ENCODE measurements at regions not wholly inside any gene's neighbourhood (a gene's known extent, or its start where the extent isn't known, plus 50 kb on each side); places are given as distances from the start of the nearest gene placed in this dataset.

GRCh38 chr7:36048902-36049240 is 104.2 kb upstream of the EEPD1 start:
- intact Hi-C loops (cut with micrococcal nuclease) (loop anchor here (1.0 kb wide), 1 partner anchor 12 kb away; no protein-coding TSS in a partner anchor), dilution Hi-C loops (cut with MboI; ENCODE audit: extremely low pct_ligation_motif_present, low sequenced_read_pairs) (no loop called here)
- Histone ChIP-seq H3K27me3 (ENCODE audit: control insufficient read depth in 2 of 2, insufficient read depth in 2 of 2, low read length in 2 of 2) (peaks cover 2 to 8% of the 10 kb centered on the region in 2 experiments), H3K79me2 (ENCODE audit: control insufficient read depth, insufficient read depth, low read length) (no peaks in the 10 kb centered on the region), H3K4me2 (ENCODE audit: insufficient read depth, low read length) (peak overlapping the region; percentile 57), H3K36me3 (ENCODE audit: control insufficient read depth in 2 of 2, extremely low read depth in 1 of 2, insufficient read depth in 2 of 2, low read length in 2 of 2) (no peaks in the 10 kb centered on the region), H3K9me1 (replicated peaks; ENCODE audit: control insufficient read depth, extremely low read depth, insufficient read depth, low read length) (no peaks in the 10 kb centered on the region), H4K20me1 (replicated peaks; ENCODE audit: control insufficient read depth, extremely low read depth, insufficient read depth, low read length) (no peaks in the 10 kb centered on the region), H3K9me3 (replicated peaks; ENCODE audit: control insufficient read depth, insufficient read depth, low read length) (no peaks in the 10 kb centered on the region), H3K9ac (replicated peaks; ENCODE audit: extremely low read depth, insufficient read depth, low read length) (no peak overlapping the region), H3K4me3 (replicated peaks in 1 of 3; ENCODE audit: insufficient read depth in 1 of 3, low read depth in 1 of 3, low read length in 3 of 3) (no peak overlapping the region), H2AFZ (ENCODE audit: low read depth, low read length) (no peak overlapping the region), H3K27ac (ENCODE audit: insufficient read depth, low read depth, low read length) (no peak overlapping the region), H3K4me1 (ENCODE audit: control insufficient read depth, extremely low read depth, insufficient read depth, low read length) (peaks cover 30% of the 10 kb centered on the region)
- FAIRE-seq: peak; percentile 86
- TF ChIP-seq POLR2AphosphoS5 (IDR thresholded peaks at IDR 0.05; ENCODE audit: insufficient read depth, low read depth, low read length): peak; percentile 36
- no peak for TF ChIP-seq MAX (IDR thresholded peaks at IDR 0.05; ENCODE audit: insufficient read depth, insufficient read length)
- no peak for TF ChIP-seq EZH2 (IDR thresholded peaks at IDR 0.05; ENCODE audit: borderline replicate concordance, low read depth, low read length, severe bottlenecking)
- no peak for TF ChIP-seq MYC (IDR thresholded peaks at IDR 0.05; ENCODE audit: low read depth, low read length)
- ChIA-PET POLR2A (no interaction called here), CTCF (interaction anchor here (2.2 kb wide), 1 partner anchor 12 kb away, joined by 7 read pairs; no protein-coding TSS in a partner anchor)
- DNase-seq (ENCODE audit: low read depth, low spot score): peak; percentile 35
- BruUV-seq (replicated peaks): no TSS peak

DNA sequence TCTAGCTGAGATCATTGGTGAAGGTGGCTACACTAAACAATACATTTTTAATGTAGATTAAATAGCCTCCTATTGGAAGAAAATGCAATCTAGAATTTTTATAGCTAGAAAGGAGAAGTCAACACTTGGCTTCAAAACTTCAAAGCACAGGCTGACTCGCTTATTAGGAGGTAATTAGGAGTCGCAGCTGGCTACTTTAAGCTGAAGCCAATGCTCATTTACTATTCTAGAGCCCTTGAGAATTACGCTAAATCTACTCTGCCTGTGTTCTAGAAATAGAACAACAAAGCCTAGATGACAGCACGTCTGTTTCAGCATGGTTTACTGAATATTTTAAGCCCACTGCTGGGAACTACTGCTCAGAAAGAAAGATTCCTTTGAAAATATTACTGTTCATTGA is 101.6 kb upstream of the EEPD1 start:
- H3K27me3 ChIP-seq (ENCODE audit: control insufficient read depth in 2 of 2, insufficient read depth in 2 of 2, low read length in 2 of 2): peaks cover 2 to 8% of the 10 kb centered on the region in 2 experiments
- no peaks in the 10 kb centered on the region for H3K36me3 ChIP-seq (ENCODE audit: control insufficient read depth in 2 of 2, extremely low read depth in 1 of 2, insufficient read depth in 2 of 2, low read length in 2 of 2)
- FAIRE-seq (no peak), DNase-seq (ENCODE audit: low read depth, low spot score) (no peak)
- no peaks in the 10 kb centered on the region for H3K79me2 ChIP-seq (ENCODE audit: control insufficient read depth, insufficient read depth, low read length)
- H3K9me1 ChIP-seq (replicated peaks; ENCODE audit: control insufficient read depth, extremely low read depth, insufficient read depth, low read length): no peaks in the 10 kb centered on the region
- dilution Hi-C loops (cut with MboI; ENCODE audit: extremely low pct_ligation_motif_present, low sequenced_read_pairs): no loop called here
- TF ChIP-seq JUN (IDR thresholded peaks at IDR 0.05; ENCODE audit: borderline replicate concordance, insufficient read depth, insufficient read length, low read depth) (no peak), POLR2A (IDR thresholded peaks at IDR 0.05; ENCODE audit: low read depth, low read length) (no peak), MAX (IDR thresholded peaks at IDR 0.05; ENCODE audit: insufficient read depth, insufficient read length) (no peak), CTCF (IDR thresholded peaks at IDR 0.05; ENCODE audit: extremely low read depth in 1 of 2, insufficient read depth in 1 of 2, low read depth in 1 of 2, low read length in 2 of 2) (no peak), GATA2 (IDR thresholded peaks at IDR 0.05; ENCODE audit: insufficient read depth, insufficient read length, low read depth, low read length) (no peak), MYC (IDR thresholded peaks at IDR 0.05; ENCODE audit: low read depth, low read length) (no peak), FOS (IDR thresholded peaks at IDR 0.05; ENCODE audit: borderline replicate concordance, insufficient read depth, low read length) (no peak), EZH2 (IDR thresholded peaks at IDR 0.05; ENCODE audit: borderline replicate concordance, low read depth, low read length, severe bottlenecking) (no peak), POLR2AphosphoS5 (IDR thresholded peaks at IDR 0.05; ENCODE audit: insufficient read depth, low read depth, low read length) (no peak)
- H4K20me1 ChIP-seq (replicated peaks; ENCODE audit: control insufficient read depth, extremely low read depth, insufficient read depth, low read length): no peaks in the 10 kb centered on the region
- no peak overlapping the region for H2AFZ ChIP-seq (ENCODE audit: low read depth, low read length)
- no TSS peak for BruUV-seq (replicated peaks)
- H3K4me2 ChIP-seq (ENCODE audit: insufficient read depth, low read length): no peak overlapping the region
- POLR2A ChIA-PET: interaction anchor here (0.6 kb wide), 1 partner anchor 125 kb away, joined by 9 read pairs; no protein-coding TSS in a partner anchor
- H3K4me3 ChIP-seq (replicated peaks in 1 of 3; ENCODE audit: insufficient read depth in 1 of 3, low read depth in 1 of 3, low read length in 3 of 3): no peak overlapping the region
- H3K9ac ChIP-seq (replicated peaks; ENCODE audit: extremely low read depth, insufficient read depth, low read length): no peak overlapping the region
- CTCF ChIA-PET: no interaction called here
- no peak overlapping the region for H3K27ac ChIP-seq (ENCODE audit: insufficient read depth, low read depth, low read length)
- no peaks in the 10 kb centered on the region for H3K9me3 ChIP-seq (replicated peaks; ENCODE audit: control insufficient read depth, insufficient read depth, low read length)
- intact Hi-C loops (cut with micrococcal nuclease): no loop called here
- H3K4me1 ChIP-seq (ENCODE audit: control insufficient read depth, extremely low read depth, insufficient read depth, low read length): peaks cover 16% of the 10 kb centered on the region

All from endothelial cell of umbilical vein (primary cell).